T1000 (cell line): ENCODE measurements at regions not wholly inside any gene's neighbourhood (a gene's known extent, or its start where the extent isn't known, plus 50 kb on each side); places are given as distances from the start of the nearest gene placed in this dataset.

Experiments
- DNase-seq: peaks from one replicate; lab custom pipeline; 2025; ENCODE audit warnings: mixed read lengths; lab: John Stamatoyannopoulos, UW

DNA sequence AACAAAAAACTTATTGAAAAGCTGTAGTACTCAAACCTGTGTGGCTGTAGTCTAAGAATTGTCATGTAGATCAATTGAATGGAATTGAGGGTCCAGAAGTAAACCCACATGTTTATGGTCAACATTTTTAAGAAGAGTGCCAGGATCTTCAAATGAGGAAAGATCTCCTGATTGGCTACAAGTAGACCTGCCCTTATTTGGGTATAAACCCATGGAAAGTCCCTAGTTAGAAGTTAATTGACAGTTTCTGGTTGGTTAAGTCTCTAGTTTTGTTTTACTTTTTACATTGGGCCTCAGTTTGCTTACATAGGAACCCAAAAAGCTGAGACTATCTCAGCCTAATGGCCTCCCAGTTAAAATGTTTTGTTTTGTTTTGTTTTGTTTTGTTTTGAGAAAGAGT, 91.9 kb upstream of the RESF1 start:
- DNase-seq, result no peak

DNA sequence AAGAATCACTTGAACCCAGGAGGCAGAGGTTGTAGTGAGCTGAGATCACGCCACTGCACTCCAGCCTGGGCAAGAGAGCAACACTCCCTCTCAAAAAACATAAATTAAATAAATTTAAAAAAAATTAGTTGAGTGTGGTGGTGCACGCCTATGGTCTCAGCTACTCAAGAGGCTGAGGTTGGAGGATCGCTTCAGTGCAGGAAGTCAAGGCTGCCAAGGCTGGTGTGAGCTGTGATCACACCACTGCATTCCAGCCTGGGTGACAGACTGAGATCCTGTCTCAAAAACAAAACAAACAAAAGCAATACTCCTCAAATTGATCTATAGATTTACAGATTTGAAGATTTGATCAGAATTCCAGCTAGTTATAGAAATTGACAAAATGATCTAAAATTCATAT, 92.7 kb upstream of the RESF1 start:
- no peak for DNase-seq

DNA sequence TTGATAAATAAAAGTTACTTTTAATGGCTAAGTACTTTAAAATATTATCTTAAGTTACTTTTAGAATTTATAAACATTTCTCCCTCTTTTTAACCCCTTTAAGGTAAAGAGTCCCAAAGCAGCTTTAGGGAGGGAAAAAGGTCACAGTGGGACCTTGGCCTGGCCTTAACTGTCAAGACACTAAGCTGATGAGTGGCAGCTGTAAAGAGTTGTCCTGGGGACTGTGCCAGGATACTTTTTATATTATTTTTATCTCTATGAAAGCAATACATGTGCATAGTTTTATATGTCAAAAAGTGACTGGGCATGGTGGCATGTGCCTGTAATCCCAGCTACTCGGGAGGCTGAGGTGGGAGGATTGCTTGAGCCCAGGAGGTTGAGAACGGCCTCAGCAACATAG, 94.2 kb upstream of the RESF1 start:
- DNase-seq, result no peak

DNA sequence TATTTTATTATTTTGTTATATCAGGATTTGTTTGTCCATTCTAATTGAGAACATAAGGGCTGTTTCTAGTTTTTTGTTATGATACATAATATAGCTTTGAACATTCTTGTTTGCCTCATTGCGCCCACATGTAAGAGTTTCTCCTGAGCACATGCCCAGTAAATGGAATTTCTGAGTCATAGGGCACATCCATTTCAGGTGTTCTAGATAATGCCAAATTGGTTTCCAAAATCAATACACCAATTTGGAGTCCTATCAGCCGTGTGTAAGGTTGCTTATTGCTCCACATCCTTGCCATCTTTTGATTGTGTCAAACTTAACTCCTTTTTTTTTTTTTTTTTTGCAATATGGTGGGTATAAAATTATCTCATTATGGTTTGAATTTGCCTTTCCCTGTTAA, 97.9 kb upstream of the RESF1 start:
- DNase-seq, result no peak

DNA sequence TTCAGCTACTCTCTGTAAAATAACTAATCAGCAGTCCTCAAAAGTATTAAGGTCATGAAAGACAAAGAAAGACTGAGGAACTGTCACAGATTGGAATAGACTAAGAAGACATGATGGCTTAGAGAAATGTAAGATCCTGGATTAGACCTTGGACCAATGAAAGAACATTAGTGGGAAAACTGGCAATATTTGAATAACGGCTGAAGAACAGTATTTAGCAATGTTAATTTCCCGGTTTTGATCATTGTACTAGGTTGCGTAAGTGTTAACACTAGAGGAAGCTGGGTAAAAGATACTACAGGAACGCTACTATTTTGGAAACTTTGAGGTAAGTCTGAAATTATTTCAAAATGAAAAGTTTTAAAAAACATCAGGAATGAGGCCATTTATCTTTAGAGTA, 98.8 kb upstream of the RESF1 start:
- DNase-seq, result no peak

DNA sequence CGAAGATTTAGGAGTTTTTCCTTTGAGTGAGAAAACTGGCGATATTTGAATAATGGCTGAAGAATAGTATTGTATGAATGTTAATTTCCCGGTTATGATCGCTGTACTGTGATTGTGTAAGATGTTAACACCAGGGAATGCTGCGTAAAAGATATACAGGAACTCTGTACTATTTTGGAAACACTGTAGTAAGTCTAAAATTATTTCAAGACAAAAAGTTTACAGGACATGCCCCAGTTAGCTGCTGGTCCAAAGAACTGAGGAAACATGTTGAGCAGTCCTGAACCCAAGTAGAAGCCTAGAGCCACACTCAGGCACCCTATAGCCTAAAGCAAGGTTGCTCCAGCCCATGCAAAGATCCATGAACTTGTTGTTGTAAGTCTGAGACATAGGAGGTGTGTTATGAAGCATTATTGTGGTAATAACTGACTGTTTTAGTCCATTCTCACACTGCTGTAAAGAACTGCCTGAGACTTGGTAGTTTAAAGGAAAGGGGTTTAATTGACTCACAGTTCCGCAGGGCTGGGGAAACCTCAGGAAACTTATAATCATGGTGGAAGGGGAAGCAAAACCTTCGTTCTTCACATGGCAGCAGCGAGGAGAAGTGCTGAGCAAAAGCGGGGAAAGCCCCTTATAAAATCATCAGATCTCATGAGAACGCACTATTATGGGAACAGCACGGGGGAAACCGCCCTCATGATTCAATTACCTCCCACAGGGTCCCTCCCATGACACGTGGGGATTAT, 99.8 kb upstream of the RESF1 start:
- no peak for DNase-seq

DNA sequence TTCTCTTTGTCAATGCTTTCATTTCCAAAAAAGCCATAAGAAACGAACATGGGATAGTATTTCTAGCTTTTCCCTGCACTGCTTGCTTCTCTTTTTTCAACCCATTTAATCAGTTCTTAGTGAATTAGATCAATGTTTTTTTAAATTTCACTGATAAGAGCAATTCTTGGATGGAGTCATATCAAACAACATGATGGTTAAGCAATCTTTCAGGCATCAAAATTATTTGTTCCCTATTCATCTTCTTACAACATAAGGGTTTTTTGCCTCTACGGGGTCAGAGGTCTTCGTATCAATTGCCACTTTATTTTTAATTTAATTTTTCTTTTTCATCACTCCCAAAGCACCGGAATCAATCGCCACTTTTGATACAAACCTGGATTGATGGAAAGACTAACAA, 103.8 kb upstream of the RESF1 start:
- DNase-seq, result no peak

DNA sequence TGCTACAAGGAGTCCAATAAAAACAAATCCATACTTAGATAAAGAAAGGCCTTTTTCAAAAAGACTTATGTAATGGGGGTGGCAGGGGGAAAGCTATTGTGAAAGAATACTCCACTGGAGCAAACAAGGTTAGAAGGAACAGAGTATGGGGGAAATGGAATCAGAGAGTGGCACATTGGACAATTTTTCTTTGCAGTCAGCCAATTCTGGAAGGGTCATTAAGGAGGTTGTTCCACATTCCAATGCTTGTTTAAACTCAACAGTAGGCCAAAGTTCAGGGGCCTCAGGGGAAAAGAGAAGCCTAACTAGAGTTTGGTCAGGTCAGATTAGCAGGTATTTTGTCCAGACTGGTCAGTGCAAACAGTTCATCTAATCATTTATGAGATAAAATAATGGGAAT, 105.2 kb upstream of the RESF1 start:
- DNase-seq, result no peak

DNA sequence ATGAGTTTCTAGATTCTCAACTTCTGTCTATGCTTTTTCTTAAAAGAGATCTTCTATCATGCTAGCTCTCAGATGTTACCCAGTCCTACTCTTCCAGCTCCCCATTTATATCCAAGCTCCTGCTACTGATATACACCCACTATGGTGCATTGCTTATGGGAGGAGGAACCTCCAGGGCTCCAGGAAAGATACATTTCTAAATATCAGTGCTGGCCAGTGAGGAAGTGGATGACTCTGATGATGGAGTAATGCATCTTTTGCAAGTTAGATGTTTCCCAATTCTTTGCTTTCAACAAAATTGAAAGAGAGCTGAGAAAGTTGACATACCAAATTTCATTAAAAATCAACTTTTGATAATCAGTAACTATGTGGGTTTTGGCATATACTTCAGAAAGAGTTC, 105.7 kb upstream of the RESF1 start:
- no peak for DNase-seq

DNA sequence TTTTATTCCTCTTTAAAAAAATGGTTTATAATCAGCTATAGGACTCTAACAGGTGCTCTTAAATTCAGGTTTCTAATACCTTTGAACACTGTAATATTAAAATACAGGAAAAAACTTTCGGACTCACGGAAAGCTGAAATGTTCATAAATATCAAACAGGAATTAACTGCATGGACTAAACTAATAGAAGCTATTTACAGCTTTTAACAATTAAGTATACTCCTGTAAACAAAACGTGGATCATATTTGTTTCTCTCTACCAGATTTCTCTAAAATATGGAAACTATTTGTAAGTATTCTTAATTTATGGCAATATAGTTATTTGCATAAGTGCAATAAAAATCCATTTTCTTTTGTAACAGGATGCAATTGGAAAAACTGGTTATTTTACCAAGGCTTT, 108.9 kb upstream of the RESF1 start:
- DNase-seq, result no peak

DNA sequence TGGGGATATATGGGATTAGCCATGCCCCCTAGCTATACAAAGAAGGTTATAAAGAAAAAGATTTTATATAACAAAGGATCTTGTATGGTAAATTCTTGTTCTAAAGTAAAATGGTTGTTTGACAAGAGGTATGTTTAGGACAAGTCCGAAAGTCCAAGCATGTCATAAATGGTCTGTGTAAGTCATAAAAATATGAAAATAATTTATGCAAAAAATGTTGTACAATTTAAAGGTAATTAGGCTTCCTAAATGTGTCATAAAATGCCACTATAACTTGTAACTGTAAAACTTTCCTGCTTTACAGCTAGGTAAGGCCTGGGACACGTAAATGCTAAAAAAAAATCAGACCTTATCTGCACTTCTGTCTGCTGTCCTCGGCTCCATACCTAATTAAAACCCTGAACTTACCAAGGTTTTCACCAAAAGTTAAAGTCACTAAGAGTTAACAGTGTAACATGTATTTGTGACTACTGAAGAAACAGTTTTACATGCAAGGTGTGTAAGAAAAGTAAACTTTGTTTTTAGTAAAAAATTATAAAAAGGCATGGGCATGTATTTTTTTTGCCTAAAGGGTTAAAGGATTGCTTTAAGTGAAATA, 110.0 kb upstream of the RESF1 start:
- no peak for DNase-seq

DNA sequence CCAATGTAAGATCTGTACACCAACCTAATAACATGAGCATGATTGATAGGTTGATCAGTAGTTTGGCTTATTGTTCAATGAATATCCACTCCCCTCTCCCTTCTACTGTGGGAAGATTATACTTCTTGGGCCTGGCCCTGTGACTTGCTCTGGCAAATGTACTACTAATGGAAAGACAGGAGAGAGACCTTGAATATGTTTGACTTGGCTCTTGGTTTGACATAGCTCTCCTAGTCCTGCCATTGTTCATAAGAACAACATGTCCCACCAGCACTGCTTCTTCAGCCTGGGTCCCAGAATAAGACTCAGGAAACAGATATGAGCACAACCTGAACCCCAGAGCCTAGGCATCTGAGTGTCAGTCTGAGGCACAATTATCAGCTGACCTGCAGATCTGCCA, 112.8 kb upstream of the RESF1 start:
- no peak for DNase-seq

DNA sequence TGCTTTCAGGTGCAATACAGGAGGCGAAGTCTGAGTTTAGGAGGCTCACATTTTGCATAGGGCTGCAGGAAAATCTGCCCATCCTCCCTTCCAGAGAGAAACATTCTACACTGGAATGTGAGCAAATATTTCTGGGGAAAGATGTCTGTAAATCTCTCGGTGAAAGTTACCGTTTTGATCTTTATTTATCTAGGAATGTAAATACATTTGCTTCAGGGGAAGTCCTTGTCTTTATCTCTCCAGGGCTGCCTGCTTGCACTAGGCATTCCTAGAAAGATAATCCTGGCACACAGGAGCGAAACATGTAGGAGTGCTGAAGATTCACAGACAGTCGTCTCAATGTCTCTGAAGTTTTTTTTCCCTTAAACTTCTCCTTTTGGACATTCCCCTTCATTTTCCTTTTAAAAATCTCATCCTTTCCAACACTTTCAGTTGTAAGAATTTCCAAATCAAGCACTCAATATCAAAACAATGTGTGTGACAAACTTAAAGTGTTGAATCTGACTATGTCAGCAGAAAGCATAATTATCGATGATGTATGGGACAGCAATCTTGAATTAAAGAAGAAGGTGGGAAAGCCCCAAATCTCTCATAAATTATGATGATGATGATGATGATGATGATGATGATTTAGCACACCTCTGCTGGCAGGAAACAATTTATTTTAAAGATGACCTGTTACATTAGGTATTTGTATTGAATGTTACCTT, 113.4 kb upstream of the RESF1 start:
- no peak for DNase-seq

DNA sequence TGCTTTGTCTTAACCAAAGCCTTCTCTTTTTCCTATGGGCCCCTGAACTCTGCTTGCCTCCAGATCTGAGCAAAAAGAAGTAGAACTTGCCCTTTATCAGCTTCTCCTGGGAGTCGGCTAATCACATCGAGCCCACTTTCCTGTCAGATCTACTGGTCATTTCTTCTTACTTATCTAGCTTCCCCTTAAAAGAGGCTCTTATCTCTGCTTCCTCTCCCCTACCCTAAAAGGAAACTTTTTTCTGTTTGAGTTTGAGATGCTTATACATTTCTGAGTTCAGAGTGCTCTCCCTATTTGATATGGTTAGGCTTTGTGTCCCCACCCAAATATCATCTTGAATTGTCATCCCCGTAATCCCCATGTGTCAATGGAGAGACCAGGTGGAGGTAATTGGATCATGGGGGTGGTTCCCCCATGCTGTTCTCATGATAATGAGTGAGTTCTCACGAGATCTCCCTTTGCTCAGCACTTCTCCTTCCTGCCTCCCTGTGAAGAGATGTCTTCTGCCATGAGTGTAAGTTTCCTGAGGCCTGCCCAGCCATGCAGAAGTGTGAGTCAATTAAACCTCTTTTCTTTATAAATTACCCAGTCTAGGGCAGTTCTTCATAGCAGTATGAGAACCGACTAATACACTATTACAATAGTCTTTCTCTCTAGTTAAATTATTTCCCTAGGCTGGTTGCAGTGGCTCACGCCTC, 114.7 kb upstream of the AMN1 start:
- DNase-seq, result no peak

DNA sequence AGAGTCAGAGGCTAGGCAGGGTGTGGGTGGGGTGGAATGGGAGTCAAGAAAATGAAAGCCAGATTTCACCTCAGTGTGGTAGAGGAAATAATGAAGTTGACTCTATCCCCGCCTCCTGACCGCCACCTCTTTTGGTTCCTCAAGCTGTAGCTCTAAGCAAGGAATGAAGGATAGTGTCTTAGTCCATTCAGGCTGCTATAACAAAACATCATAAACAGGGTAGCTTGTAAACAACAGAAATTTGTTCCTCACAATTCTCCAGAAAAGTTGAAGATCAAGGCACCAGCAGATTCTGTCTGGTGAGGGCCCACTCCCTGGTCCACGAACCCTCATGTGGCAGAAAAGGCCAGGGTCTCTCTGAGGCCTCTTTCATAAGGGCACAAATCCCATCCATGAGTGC, 109.1 kb upstream of the AMN1 start:
- no peak for DNase-seq

DNA sequence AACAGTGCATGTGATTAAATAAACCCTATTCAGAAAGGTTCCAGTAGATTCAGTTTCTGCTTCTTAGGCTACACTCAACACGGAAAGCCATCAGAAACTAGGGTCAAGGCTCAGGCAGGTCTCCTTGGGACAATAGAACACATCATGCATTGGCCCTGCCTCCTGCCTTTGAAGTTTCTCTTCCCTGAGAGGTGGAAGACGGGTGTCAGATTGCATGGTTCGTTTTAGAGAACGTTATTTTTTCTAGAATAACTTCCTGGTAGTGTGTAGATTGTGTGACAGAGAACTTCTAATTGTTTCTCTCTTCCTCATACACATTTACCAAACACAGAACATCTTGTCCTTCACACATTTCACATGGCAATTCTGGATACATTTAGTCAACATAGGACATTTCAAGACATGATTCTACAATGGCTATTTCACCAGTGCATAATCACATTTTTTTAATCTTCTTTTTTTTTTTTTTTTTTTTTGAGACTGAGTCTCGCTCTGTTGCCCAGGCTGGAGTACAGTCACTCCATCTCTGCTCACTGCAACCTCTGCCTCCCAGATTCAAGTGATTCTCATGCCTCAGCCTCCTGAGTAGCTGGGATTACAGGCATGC, 106.6 kb upstream of the AMN1 start:
- DNase-seq, result no peak

DNA sequence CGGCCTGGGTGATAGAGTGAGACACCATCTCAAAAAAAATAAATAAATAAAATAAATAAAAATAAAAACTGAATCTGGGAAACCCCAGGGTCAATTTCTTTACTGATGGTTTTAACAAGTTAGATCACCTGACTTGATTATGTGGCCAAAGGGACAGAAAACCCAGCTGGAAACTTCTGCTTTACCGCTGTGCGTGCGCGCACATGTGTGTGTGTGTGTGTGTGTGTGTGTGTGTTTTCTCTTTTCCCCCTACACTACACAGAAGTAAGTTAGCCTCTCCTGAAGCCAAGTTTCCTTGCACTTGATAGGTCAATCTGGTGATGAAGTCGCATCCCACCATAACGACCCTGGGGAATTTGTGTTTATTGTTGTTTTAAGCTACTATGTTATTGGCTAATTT, 105.3 kb upstream of the AMN1 start:
- DNase-seq, result no peak

DNA sequence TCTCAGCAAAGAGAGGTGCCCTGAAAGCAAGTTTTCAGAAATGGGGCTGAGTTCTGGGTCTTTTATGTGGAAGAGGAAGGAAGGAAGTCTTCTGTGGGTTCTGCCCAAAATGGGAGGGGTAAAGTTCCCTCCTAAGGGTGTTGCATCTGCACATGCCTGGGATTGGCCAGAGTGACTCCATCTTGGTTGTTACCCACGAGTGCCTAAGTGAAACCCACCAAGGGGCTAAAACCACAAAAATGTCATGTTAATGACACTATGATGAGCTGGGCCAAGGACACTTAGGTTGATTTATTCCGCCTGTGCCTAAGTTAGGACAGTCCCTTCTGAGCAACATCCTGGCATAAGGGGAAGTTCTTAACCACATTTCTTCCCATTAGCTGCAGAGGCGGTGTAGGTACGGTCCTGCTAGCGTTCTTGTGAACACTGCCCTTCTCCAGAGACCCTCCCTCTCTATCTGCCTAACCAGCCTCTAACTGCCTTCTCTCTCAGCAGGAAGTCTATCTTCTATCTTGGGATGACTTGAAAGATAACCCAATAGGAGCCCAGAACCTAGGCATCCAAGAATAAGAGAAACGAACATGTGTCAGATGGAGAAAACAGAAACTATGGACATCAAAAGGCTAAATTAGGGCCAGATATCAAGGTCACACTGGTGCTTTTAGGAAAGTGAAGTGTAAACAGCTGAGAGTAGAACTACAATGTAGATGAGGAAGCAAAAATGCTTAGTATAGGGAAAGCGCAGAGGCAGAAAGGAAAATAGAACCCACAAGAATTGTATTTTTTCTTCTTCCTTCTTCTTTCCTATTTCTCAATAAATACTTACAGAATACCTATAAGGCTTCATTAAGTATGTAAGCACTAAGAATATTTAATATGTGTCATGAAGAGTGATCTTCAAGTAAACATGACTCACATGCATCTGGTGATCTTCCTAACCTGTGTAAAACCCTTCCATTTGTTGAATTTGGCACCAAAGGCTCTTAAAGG, 104.2 kb upstream of the AMN1 start:
- no peak for DNase-seq

DNA sequence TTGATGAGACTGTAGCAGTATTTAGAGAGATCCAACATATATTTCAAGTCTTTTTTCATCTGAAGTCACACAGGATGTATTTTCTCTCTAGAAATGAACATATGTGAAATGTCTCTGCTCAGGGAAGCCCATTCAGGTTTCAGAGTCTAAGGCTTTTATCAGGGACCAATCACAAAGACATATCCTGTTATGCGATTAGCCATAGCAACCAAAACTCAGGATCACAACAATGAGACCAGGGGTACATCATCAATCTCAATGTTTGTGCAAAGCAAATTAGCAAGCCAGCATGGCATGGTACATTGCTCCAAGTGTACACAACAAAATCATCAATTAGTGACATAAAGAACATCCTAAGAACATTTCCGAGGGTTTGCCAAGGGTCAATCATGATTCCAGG, 99.2 kb upstream of the AMN1 start:
- DNase-seq, result no peak

DNA sequence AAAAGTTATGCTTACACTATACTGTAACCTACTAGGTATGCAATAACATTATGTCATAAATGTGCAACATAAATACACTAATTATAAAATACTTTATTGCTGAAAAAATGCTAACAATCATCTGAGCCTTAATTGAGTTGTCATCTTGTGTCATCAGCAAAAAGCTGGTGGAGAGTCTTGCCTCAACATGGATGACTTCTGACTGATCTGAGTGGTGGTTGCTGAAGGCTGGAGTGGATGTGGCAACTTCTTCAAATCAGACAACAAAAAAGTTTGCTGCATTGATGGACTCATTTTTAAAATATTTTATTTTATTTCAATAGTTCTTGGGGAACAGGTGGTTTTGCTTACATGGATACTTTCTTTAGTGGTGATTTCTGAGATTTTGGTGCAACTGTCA, 93.9 kb upstream of the AMN1 start:
- no peak for DNase-seq

DNA sequence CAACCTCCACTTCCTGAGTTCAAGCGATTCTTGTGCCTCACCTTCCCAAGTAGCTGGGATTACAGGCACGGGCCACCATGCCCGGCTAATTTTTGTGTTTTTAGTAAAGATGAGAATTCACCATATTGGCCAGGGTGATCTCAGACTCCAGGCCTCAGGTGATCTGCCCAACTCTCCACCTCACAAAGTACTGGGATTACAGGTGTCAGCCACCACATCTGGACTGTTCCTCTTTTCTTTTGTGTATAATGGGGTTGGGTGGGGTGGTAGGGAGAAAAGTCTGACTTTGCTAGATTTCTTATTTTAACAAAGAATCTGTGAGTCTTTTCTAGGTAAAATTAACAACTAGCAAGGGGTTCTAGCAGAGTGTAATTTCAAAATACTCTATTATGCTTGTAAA, 92.7 kb upstream of the AMN1 start:
- no peak for DNase-seq
